DMS79 (cell line): ENCODE measurements at regions not wholly inside any gene's neighbourhood (a gene's known extent, or its start where the extent isn't known, plus 50 kb on each side); places are given as distances from the start of the nearest gene placed in this dataset.

ENCODE experiments used
- DNase-seq: peaks from one replicate; lab custom pipeline; 2025; lab: John Stamatoyannopoulos, UW

DNA sequence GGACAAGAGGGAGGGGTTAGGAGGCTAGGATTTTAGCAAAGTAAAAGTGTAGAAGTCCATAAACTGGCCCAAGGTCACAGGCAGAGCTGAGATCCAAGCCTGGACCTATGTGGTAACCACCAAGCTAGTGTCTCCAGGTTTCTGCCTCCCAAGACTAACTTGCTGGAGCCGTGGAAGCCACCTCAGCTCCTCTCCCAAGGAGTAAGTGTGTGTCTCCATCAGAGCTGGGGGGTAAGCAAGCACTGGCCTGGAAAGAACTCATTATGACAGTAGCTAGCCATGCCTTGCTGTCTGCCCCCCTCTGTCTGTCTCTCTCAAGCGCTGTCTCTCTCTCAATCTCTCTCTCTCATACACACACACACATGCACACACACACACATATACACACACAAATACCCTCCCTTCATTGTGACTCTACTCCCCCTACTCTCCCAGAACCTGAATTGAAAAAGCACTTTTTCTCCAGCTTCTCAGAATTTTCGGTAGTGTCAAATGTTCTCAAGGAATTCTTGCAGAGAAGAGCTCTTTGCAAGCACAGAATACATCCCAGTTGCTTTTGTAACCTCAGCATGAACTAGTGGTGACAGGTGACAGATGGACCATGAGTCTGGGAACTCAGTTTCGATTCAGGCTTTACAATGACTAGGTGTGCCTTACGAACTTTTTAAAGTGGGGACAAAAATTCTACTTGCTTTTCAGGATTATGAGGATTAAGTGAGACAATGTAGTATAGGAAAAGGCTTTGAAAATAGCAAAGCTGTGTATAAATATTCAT is 238.0 kb upstream of the FGGY start:
- DNase-seq: no peak

DNA sequence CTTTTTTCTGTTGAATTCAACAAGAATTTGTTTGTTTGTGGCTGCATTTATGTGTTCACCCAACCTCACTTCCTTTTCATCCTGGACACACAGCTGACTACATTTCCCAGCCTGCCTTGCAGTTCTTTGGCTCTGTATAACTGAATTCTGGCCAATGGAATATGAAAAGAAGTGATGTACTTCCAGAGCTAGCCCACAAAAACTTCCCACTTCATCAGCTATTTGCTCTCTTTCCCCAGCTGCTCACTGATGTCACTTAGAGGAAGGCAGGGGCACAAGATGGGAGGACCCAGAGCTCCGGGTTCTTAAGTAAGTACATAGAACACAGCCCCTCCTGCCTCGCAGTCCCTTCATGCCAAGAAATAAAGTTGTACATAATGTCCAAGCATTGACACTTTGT is 235.0 kb upstream of the FGGY start:
- DNase-seq: no peak

DNA sequence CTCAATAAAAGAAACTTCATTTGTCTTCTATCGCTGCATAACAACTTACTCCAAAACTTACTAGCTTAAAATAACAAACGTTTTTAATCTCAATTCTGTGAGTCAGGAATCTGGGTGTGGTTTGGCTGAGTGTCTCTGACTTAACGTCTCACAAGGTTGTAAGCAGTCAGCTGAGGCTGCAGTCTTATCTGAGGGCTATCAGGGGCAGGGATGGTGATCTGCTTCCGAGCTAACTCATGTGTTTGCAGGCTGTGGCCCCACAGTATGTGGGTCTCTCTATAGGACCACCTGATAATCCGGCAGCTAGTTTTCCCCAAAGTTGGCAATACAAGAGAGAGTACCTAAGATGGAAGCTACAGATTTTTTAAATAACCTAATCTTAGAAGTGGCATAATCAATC is 234.2 kb upstream of the FGGY start:
- no peak for DNase-seq

DNA sequence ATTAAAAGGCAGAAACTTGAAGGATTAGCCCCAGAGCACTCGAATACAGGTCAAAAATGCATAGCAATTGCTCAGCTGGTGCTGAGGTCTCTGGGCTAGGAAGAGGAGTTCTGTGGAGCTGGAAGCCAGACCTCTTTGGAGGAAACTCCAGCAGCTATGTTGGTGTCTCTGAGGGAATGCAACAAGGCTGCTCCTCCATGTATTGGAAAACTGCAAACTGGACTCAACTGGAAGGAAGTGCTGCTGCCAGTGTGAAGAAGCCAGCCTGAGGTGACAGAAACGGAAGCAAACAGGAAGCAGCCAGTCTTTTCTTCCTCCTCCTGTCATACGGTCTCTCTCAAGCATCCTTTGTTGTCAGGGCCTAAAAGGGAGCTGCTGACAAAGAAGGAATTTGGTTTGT is 233.4 kb upstream of the FGGY start:
- DNase-seq: no peak

DNA sequence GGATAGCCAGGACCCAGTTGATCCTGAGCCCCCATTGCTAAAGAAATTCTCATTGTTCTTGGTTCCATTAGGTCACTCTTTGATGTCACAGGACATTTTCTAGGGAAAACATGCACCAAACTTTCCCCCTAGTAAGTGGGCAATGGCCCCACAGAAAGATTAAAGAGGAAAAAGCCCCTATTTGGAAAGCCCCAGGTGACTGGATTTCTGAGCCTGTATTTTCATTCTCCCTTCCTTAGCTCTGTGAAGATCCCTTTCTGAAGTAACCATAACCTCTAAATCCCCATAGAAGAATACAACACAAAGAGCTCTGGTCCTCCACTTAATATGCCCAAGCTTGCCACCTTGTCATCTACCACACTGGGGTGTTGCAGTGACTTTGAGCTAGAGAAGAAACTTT is 232.3 kb upstream of the FGGY start:
- no peak for DNase-seq

DNA sequence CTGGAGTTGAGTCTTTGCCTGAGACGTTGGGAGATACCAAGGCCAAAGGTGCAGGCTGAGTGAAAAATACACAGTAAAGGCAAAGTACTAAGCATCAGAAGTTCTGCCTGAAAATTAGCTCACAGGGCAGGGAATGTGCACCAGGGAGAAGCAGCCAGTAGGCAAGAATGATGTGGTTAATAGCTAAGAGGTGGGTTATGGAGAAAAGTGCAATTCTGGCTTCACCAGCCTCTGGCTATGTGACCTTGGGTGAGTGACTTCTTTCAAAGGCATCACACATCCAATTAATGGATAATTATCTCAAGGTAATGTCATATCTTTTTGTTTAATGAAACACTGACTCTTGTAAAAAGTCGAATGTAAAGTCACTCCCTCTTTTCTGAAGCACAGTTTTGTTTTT is 230.7 kb upstream of the FGGY start:
- no peak for DNase-seq

DNA sequence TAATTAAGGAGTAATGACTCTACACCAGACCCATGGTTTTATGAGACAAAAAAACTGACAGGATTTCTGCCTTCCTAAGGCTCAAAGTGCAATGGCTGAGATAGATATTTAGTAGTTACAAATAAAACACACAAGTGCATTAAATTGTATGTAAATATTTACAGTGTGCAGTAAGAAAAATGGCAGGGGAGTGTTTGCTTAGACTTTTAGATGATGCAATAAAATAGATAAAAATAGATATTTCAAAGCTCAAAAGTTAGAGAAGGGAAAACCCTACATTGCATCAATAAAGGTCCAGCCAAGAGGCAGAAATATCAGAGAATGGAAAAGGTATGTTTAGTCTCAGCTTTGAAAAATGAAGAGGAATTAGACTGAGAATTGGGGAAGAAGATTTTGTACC is 226.3 kb upstream of the FGGY start:
- no peak for DNase-seq

DNA sequence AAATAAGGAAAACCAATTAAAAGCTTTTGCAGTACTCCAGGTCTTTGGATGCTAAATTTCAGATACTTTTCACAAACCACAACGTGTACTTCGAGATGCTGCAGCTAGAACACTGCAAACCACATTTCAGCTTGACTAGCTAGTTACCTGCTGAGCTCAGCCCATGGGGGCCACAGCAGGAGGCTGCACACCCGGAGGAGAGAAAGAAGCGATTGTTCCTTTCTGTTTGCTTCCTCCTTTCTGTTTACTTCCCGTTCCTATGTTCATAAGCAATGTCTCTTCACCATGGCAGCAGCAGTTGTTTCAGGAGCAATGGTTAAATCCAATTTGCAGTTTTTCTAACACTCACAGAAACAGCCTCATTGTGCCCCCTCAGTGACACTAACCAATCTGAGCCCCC is 225.6 kb upstream of the FGGY start:
- peak; percentile 23 for DNase-seq

DNA sequence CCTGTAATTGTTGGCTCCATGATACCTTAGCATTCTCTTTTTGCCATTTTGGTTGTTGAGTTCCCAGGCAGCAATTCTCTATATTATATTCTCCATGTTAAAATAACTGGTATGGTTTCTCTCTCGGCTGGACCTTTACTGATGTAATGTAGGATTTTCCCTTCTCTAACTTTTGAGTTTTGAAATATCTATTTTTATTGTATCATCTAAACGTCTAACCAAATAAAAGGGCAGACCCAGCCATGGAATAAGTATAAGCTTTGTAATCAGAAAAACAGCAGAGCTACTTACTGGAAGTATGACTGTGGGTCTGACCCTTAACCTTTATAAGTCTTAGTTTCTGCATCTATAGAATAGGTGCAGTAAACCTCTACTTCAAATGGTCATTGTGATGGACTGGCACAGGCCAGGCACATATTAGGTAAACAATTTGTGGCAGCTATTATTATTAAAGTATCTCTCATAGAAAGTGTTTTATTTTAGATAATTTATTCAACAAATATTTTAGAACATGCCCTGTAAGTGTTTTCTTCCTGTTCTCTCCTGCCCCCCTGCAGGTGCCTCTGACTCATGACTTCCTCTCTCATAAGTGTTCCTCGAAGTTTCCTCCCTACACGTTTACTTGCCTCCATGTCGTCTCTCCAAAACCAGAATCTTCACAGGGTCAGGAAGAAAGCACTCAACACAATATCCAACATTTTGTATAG is 224.9 kb upstream of the FGGY start:
- no peak for DNase-seq

DNA sequence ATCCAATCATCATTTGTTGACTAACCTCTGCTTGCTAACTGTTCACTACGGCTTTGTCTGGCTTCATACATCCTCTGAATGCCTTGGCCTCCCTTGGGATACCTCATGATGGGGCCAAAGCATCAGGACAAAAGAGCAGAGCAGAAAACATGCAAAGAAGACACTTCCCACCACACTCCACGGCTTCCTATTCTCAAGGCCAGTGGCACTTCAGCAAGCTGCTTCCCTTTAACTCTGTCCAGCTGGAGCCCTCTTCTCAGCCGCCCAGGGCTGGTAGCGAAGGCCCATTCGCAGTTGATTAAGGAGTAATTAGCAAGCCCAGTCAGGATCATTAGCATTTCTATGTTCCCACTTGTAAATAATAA is 224.3 kb upstream of the FGGY start:
- no peak for DNase-seq

DNA sequence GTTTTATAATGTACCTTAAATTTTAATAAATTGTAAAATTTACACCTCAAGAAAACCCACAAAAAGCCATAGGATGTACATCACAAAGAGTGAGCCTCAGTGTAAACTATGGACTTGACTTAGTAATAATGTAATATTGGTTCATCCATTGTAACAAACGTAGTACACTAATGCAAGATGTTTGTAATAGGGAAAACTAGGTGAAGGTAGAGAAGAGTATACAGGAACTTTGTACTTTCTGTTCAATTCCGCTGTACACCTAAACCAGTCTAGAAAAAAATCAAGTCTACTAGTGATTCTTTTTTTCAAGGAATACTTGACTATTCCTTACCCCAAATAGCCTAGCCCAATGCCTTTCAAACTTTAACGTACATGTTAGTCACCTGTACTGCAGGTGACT is 222.3 kb upstream of the FGGY start:
- DNase-seq: no peak

DNA sequence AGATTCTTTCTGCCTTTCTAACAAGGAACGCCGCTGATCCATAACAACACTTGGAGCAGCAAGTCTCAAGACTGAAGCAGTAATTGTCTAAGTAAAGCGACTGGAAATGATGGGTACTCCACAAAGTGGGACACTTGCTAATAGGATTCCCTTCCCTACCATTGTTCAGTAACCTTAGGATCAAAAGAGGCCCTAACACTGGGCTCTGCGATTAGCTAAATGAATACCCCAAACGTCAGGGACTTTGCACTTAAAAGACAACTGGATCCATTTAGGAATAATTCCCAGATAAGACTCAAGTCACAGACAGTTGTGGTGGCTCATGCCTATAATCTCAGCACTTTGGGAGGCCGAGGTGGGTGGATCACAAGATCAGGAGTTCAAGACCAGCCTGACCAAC is 221.9 kb upstream of the FGGY start:
- DNase-seq: no peak

DNA sequence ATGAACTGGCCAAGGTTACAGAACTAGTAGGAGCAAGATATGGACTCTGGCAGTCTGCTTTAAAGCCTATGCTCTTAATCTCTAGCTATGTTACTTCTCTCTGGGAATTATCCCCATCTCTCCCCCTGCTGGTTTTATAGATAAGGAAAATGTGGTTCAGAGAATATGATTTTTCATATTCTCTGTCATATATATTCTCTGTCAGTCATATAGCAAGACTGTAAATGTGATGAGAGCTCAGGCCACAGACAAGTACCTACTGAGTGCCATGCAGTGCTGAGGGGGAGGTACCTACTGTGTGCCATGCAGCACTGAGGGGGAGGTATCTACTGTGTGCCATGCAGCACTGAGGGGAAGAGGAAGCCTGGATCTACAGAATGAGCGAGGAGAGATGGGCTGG is 220.3 kb upstream of the FGGY start:
- DNase-seq: no peak

DNA sequence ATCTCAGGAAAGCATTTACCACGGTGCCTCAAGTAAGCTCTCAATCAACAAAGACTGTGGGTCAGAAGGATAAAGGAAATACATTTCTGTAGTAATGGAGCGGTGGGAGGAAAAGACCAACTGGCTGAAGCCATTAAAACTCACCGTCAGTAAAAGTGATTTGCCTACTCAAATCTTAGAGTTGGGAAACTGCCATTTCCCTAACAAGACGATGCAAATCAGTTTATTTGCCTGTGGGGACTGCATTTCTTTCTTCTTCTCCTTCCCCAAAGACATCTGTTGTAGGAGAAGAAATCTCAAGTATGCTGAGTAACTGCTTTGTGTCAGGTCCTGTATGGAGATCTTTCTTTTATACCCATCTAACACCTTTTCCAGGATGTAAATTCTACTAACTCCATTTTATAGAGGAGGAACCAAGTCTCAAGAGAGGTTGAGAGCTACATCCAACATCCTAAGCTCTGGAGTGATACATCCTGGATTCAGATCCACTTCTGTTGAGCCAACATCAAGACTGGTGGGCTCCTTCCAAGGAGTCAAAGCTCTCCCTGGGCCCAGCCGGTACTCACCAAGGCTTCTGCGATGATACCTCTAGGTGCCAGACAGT is 219.3 kb upstream of the FGGY start:
- no peak for DNase-seq

DNA sequence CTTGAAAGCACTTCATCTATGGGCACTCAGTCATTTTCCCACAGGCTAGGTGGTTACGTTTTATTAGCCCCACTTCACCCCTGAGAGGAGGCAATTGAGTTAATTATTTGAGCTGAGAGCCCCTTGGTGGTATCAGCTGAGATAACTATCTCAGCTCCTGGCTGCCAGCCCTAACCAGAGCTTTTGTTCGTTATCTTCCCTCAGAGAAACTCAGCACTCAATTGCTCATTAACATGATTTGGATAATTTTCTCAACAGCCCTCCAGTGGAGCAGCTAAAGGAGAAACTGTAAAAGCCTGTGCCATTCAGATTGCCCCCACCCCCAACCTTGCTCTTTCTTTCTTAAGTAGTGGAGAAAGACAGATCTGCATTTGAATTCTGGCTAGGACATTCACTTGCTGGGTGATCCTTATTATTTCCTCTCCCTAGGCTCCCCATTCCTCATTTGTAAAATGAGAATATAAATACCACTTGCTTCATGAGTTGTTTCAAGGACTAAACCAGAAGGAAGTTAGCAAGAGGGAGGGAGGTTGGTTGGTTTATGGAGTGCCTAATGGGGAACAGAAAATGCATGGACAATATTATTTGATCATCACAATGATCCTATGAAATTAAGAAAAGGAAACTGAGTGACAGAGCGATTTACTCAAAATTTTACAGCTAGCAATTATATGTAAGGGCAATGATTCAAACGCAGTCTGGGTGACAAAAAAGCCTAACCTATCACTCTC is 218.7 kb upstream of the FGGY start:
- peak; percentile 93 for DNase-seq

DNA sequence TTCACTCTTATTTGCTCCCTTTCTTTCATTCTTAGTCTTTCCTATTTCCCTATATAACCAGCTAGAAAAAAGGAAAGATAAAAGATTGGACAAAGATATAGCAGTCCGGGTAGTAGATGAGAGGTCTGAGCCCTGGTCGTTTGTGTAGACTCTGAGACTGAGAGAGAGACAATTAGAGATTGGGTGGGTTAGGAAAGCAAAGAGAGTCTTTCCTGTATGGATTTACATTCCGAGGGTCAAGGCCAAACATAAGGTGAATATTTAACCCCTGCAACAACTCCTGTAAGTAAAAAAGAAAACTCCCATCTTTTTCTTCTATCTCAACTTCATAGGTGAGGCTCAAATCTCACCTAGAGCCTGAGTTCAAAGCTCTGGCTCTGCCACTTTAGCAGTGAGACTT is 218.0 kb upstream of the FGGY start:
- DNase-seq: no peak

DNA sequence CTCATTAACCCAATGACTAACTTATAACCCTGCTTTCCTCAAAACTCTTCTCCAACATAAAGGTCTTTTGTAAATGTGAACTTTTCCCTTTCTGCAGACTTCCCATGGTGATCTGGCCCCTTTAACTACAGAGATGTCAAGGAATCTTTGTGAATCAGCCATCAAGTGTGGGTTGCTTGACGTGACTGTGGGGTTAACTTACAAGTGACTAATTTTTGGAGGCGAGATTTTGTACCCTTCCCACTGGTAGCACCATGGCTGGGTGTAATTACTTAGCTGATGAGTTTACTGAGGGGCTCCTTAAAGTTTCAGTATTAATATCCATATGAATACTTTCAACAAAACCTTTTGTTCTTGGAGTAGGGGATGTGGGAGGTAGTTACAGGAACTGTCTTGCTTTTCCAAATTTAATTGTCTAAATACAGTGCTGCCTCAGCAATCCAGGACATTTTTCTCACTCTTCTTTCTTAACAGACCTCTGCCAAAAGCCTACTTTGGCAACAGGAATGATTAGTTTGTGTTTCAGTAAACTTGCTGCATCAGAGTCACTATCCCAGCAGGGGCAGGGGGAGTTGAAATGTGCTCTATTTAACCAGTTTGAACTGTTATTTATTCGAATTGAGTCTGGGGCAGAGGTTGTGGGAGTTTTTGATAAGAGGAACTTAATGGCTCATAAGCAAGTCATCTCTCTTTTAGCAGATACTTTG is 217.3 kb upstream of the FGGY start:
- DNase-seq: no peak

DNA sequence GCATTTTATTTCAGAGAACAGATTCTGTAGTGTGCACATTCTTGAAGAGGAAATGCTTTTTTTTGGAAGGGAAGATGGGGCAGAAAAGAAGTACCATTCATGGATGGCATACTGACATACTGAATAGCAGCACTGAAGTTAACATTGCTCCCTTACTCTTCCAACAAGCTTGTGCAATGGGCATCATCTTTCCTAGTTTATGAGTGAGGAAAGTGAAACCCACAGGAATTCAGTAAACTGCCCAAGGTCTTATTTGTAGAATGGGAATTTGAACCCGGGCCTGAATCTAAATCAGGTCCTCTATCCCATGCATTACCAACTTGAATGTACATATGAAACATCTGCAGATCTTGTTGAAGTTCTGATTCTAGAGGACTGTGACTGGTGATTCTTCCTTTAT is 215.7 kb upstream of the FGGY start:
- DNase-seq: no peak

DNA sequence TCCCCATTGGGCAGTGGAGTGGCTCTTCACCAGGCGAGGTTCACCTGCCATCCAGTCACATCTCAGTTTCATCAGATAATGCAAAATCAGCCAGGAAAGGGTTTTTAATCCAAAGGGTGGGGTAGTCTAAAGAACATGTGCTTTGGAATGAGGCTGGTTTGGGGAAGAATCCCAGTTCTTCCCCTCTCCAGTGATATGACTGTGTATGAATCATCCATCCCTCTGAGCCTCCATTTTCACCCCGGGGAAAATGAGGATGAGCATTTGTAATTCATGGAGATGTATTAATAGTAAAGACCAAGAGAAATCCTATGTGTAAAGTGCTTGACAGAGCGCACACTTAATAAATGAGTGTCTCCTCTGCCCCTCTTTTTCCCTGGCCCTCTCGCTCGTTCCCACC is 215.1 kb upstream of the FGGY start:
- DNase-seq: no peak

DNA sequence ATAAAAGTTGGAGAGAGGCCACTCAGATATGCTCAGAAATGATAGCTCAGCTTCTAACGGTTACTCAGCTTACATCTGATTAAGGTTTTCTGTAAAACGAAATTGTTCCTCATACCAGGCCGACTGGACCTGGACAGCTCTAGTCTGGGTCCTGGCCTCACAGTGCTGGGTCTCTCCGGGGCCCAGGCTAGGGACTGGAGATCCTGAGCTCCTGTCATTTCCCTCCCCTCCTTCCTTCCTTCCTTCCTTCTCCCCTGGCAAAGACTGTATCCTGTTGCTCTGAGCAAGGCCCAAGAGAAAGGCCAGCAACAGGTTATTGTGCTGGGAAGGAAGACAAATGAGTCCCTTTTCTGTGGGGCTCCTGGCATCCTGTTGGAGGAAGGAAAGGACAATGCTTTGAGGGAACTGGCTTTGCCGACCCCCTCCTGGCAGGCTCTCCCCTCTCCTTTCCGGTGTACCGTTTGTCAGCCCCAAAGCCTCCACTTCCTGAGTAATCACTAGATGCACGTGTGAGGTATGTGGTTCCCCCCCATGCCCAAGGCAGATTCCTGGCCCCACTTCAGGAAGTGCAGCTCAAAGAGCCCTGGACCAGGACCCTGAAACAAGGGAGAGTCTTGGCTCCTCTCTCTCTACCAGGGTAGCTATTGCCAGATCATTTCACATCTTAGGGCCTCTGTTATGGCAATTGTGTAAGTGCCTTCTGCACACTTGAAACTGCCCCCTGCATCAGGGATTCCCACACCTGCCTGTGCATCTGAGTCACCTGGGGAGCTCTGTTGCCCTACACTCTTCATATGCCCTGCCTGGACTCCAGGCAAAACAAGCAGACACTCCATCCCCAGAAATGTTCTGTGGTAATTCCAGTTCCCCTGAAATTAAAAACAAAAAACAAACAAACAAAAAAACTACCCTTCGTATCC is 212.7 kb upstream of the FGGY start:
- no peak for DNase-seq

DNA sequence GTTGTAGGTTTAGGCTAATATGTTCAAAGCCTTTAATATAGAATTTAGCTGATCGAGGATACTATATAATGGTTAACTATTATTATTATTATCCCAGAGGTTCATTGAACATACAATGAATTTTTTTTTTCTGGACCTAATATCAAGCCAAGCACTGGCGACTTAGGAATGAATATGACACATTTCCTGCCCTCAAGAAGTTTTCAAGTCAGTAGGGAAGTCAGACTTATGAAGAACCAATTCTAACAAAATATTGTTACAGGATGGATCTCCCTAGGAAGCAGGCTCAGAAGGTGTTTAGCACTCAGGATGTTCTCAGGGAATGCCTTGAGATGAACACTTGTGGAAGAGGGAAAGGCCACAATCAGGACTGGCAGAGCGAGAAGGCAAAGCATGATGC is 211.8 kb upstream of the FGGY start:
- no peak for DNase-seq
